Lower leg skin (tissue), 4 donors: ENCODE measurements at regions not wholly inside any gene's neighbourhood (a gene's known extent, or its start where the extent isn't known, plus 50 kb on each side); places are given as distances from the start of the nearest gene placed in this dataset.

Source experiments
- DNase-seq, 2 donors: peaks; one replicate each; pipeline ENCODE4 v3.0.0-alpha.2; 2019; ENCODE audit warnings: low spot score in 2 of 2
- H3K4me3 ChIP-seq: fragments of 200-600 bp; sonication (generic); 2 replicates; pipeline ENCODE4 v1.5.1; 2017; ENCODE audit warnings: mild to moderate bottlenecking, low read depth; ENCODE audit not compliant: poor library complexity, severe bottlenecking
- CTCF ChIP-seq, 3 donors: fragments of 450-650 bp; IDR thresholded peaks; one replicate each; pipeline ENCODE4 v1.5.1; 2016; ENCODE audit warnings: antibody characterized with exemption in 3 of 3, mild to moderate bottlenecking in 3 of 3, moderate library complexity in 2 of 3
- POLR2A ChIP-seq, 2 donors: fragments of 450-650 bp; IDR thresholded peaks; one replicate each; pipeline ENCODE4 v1.6.1; 2016 to 2017; ENCODE audit warnings: antibody characterized with exemption in 2 of 2, mild to moderate bottlenecking in 1 of 2, moderate library complexity in 1 of 2
- WGBS, 2 donors: methylation state at CpG; one replicate each; pipeline ENCODE4 v1.1.5; 2018; 5-methylcytosine and 5-hydroxymethylcytosine counted together
- intact Hi-C: fragments of 100-400 bp; cut with DNase I; formaldehyde crosslinking; loops from one replicate; pipeline ENCODE4 v1.15.0; 2023; ENCODE audit warnings: low total_unique reads

DNA sequence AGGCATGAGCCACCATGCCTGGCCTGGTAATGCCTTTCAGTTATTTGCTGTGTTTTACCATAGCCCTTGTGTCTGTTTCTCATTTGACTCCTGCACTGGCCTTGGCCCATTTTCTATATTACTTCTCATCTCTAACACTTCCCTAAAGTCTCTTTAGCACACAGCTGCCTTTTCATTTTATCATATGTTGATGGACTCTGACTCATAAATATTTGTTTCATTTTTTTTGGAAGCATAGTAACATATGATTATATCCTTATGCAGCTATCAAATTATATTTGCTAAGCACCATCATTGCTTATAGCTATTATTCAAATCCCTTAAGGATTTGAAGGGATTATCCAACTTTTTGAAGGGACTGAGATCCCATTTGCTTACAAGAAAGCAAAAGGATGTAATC lies 320.3 kb downstream of the GPD2 start:
- no peak overlapping the region for H3K4me3 ChIP-seq
- intact Hi-C loops, result no loop called here
- TF ChIP-seq CTCF (IDR thresholded peaks at IDR 0.05) (no peak), POLR2A (IDR thresholded peaks at IDR 0.05) (no peak)
- DNase-seq, result no peak

DNA sequence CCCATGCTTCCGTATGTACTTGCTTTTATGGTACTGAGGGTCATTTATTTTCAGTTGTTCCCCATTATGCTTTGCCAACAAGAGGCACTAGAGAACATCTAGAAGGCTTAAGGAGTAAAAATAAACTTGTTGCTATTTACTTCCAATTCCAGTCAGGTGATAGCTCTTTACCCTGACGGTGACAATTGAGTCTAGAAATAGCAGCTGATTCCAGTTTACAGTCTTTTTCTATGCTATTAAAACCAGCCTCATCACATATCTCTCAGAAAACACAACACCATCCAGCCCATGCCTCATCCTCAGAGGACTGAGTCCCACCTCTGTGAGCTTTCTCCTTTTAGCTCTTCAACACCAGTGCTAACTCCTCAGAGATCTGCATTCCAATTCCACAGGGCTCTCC lies 327.0 kb downstream of the GPD2 start:
- intact Hi-C loops, result no loop called here
- no peak for DNase-seq
- 65 to 77% methylated on average over 2 of the region's 2 CpGs for WGBS, 2 donors
- TF ChIP-seq CTCF (IDR thresholded peaks at IDR 0.05), result no peak
- no peak for TF ChIP-seq POLR2A (IDR thresholded peaks at IDR 0.05)
- no peak overlapping the region for H3K4me3 ChIP-seq

DNA sequence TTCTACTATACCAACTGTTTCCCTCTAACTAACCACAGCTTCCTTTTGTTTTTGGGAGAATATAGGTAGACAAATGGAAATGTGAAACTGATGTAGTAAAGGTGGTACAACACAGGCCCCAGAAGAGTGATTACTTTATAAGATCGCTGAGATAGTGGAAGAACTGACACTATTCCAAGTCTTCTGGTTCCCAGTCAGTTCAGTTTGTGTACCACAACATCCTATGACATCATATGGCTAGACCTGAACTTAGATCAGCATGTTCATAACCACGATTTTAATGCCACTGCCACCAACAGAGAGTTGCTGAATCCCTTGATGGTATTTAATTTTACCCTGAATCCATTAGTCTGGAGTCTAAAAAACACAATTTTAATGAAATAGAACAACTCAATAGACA lies 328.9 kb downstream of the GPD2 start:
- intact Hi-C loops, result no loop called here
- no peak overlapping the region for H3K4me3 ChIP-seq
- TF ChIP-seq POLR2A (IDR thresholded peaks at IDR 0.05) (no peak), CTCF (IDR thresholded peaks at IDR 0.05) (no peak)
- no peak for DNase-seq
- 56 to 59% methylated on average over 2 of the region's 2 CpGs for WGBS, 2 donors

DNA sequence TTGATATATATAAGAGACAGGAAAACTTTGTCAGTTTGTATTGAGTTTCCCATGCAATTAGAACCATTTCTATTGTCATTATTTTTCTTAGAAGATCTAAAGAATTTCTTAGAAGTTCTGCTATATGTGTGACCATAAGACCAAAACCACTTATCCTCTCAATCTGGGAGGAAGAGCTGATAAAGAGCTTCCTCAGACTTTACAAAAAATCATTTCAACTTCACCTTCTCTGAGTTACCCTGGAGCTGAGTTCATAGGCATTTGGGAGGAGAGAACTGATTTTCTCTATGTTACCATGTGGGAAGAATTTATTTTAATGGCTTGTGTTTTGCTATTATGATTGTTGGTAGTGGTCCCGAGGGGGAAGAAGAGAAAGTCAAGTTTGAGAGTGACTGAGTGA lies 329.3 kb downstream of the GPD2 start:
- WGBS, 2 donors, result 50 to 73% methylated on average over 1 of the region's 1 CpG
- no peak for TF ChIP-seq POLR2A (IDR thresholded peaks at IDR 0.05)
- no peak for TF ChIP-seq CTCF (IDR thresholded peaks at IDR 0.05)
- intact Hi-C loops, result no loop called here
- DNase-seq, result no peak
- no peak overlapping the region for H3K4me3 ChIP-seq

- DNase-seq, result no peak
- no peak overlapping the region for H3K4me3 ChIP-seq
- TF ChIP-seq CTCF (IDR thresholded peaks at IDR 0.05) (no peak), POLR2A (IDR thresholded peaks at IDR 0.05) (no peak)
- 70 to 87% methylated on average over 1 of the region's 1 CpG for WGBS, 2 donors
- intact Hi-C loops, result no loop called here
Observed at GRCh38 chr2:156769802-156770201, 333.6 kb downstream of the GPD2 start.

GRCh38 chr2:156778916-156779315 lies 342.7 kb downstream of the GPD2 start:
- no peak for DNase-seq
- H3K4me3 ChIP-seq, result no peak overlapping the region
- no peak for TF ChIP-seq POLR2A (IDR thresholded peaks at IDR 0.05)
- TF ChIP-seq CTCF (IDR thresholded peaks at IDR 0.05), result no peak
- intact Hi-C loops, result no loop called here
- 95% methylated on average over 3 of the region's 3 CpGs for WGBS, 2 donors
